ENCODE measurements at regions not wholly inside any gene's neighbourhood (a gene's known extent, or its start where the extent isn't known, plus 50 kb on each side); places are given as distances from the start of the nearest gene placed in this dataset.

DNA sequence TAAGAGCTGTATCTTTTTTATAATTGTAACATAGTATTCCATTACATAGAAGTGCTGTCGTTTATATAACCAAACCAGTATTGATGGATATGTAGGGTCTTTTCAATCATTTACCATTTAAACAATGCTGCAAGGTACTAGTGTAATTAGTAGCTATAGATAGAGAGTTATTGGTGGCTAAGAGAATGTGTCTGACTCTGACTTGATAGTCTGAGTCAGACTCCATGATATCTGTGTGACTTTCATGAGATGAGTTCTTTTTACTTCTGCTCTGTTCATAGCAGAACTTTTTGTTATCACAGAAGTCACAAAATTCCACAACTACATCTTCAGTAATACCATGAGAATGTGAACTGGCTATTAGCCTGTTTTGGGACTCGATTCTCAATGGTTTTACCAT is 150.6 kb downstream of the FHIP1A start:
- no peak for DNase-seq (ENCODE audit: low read depth in 2 of 2)
- TF ChIP-seq, protein P1, sequence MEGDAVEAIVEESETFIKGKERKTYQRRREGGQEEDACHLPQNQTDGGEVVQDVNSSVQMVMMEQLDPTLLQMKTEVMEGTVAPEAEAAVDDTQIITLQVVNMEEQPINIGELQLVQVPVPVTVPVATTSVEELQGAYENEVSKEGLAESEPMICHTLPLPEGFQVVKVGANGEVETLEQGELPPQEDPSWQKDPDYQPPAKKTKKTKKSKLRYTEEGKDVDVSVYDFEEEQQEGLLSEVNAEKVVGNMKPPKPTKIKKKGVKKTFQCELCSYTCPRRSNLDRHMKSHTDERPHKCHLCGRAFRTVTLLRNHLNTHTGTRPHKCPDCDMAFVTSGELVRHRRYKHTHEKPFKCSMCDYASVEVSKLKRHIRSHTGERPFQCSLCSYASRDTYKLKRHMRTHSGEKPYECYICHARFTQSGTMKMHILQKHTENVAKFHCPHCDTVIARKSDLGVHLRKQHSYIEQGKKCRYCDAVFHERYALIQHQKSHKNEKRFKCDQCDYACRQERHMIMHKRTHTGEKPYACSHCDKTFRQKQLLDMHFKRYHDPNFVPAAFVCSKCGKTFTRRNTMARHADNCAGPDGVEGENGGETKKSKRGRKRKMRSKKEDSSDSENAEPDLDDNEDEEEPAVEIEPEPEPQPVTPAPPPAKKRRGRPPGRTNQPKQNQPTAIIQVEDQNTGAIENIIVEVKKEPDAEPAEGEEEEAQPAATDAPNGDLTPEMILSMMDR (IDR thresholded peaks at IDR 0.05; ENCODE audit: low read depth, low read length): no peak
- H3K4me3 ChIP-seq (replicated peaks in 1 of 2; ENCODE audit: low read depth in 2 of 2, low read length in 2 of 2): no peak overlapping the region

DNA sequence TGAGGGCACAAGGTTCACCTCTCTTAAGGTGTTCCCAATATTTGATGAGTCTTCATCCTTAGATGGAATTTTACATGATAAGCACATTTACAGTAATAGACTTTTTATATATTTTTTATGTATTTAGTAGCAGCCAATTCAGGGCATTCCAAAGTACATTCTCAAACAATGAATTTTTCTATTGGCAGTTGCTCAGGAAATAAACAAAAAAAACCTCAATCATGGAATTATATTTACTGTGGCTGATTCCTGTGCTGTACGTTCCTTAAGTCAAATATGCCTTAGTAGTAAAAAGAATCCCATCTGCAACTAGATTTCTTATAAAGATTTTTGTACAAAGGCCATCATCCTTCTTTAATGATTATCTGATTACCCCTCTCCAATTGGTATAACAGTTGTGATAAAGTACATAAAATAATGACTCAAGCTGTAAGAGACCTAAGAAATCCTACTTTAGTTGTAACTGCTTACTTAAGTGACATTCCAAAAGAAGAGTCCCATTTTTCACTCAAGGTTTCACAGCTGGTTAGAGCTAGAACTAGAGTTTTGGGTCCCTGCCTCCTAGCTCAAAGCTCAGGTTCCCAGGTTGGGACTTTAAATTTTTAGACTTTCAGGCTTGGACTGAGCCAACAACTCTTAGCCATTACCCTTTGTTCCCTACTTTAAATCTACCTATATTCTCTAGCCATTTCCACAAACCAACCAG is 152.7 kb downstream of the FHIP1A start:
- no peak for DNase-seq (ENCODE audit: low read depth in 2 of 2)
- no peak overlapping the region for H3K4me3 ChIP-seq (replicated peaks in 1 of 2; ENCODE audit: low read depth in 2 of 2, low read length in 2 of 2)
- TF ChIP-seq, protein P1 (IDR thresholded peaks at IDR 0.05; ENCODE audit: low read depth, low read length): no peak

DNA sequence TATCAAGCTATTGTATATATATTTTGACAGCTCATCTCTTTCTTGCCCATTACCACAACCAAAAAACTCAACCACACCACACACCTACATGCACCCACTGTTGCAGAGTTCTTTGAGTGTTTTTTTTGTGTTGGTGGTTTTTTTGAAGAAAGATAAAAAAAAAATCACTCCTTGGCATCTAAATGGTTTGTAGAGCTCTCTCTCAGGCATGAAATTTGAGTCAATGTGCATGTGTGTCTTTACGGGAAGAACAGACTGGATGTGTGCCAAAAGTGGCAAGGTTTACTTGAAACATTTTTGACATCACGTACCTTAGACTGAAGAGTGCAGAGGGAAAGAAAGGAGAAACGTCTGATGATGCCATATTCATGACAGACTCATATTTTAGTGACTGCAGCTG is 154.2 kb downstream of the FHIP1A start:
- H3K4me3 ChIP-seq (replicated peaks in 1 of 2; ENCODE audit: low read depth in 2 of 2, low read length in 2 of 2): no peak overlapping the region
- no peak for DNase-seq (ENCODE audit: low read depth in 2 of 2)
- TF ChIP-seq, protein P1 (IDR thresholded peaks at IDR 0.05; ENCODE audit: low read depth, low read length): no peak

GRCh38 chr4:151564321-151564720 is 155.3 kb downstream of the FHIP1A start:
- H3K4me3 ChIP-seq (replicated peaks in 1 of 2; ENCODE audit: low read depth in 2 of 2, low read length in 2 of 2): no peak overlapping the region
- TF ChIP-seq, protein P1 (IDR thresholded peaks at IDR 0.05; ENCODE audit: low read depth, low read length): no peak
- DNase-seq (ENCODE audit: low read depth in 2 of 2): no peak

DNA sequence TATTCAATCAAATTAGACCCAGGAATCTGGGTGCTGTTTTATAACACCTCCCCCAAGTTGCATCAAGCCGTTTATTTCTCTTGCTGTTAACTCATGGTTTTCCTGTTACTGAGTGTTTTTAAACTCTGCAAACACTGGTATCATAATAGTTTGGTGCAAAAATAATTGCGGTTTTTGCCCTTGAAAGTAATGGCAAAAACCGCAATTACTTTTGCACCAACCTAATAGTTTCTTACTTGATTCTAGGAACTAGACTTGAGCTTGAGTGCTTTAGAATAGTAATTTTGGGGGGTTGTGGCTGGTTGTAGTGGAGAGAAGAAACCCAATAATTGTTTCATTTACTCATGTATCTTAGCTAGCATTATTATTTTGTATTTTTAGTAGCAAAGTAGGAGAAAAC is 156.6 kb downstream of the FHIP1A start:
- TF ChIP-seq, protein P1 (IDR thresholded peaks at IDR 0.05; ENCODE audit: low read depth, low read length): no peak
- DNase-seq (ENCODE audit: low read depth in 2 of 2): no peak

GRCh38 chr4:151566053-151566452 is 157.1 kb downstream of the FHIP1A start:
- TF ChIP-seq, protein P1 (IDR thresholded peaks at IDR 0.05; ENCODE audit: low read depth, low read length): no peak

More for the DNA sequence above, 156.6 kb downstream of the FHIP1A start:
- H3K4me3 ChIP-seq (replicated peaks in 1 of 2; ENCODE audit: low read depth in 2 of 2, low read length in 2 of 2): no peak overlapping the region

DNA sequence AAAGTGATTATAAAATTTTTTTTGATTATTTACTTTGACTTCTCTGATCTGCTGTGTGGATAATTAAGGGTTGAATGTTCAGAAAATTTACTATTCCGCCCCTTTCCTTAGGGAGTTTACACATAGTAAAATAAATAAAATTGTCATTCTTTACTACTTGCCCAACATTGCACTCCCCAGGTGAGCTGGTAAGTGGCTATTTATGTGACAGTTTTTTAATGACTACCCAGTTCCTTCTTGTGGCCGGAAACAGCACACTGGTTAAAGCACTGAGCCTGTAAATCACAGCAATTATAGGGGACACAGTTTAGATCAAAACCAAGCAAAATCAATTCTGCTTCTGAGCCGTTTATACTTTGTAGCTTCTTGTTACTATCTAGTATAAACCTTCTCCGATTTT is 158.1 kb downstream of the FHIP1A start:
- no peak for DNase-seq (ENCODE audit: low read depth in 2 of 2)
- no peak overlapping the region for H3K4me3 ChIP-seq (replicated peaks in 1 of 2; ENCODE audit: low read depth in 2 of 2, low read length in 2 of 2)
- TF ChIP-seq, protein P1 (IDR thresholded peaks at IDR 0.05; ENCODE audit: low read depth, low read length): no peak

More at GRCh38 chr4:151566053-151566452, 157.1 kb downstream of the FHIP1A start:
- no peak for DNase-seq (ENCODE audit: low read depth in 2 of 2)
- H3K4me3 ChIP-seq (replicated peaks in 1 of 2; ENCODE audit: low read depth in 2 of 2, low read length in 2 of 2): no peak overlapping the region
